Kidney epithelial cell (primary cell): ENCODE measurements at regions not wholly inside any gene's neighbourhood (a gene's known extent, or its start where the extent isn't known, plus 50 kb on each side); places are given as distances from the start of the nearest gene placed in this dataset.

ENCODE experiments used
- DNase-seq: peaks from one replicate; pipeline ENCODE4 v3.0.0-alpha.2; 2010; ENCODE audit warnings: low read depth
- H3K27me3 ChIP-seq: 2 replicates; pipeline ENCODE4 v1.6.0; 2011; ENCODE audit warnings: low read length; ENCODE audit not compliant: control insufficient read depth, insufficient read depth
- H3K36me3 ChIP-seq: 2 replicates; pipeline ENCODE4 v1.5.1; 2011; ENCODE audit warnings: low read length; ENCODE audit not compliant: control insufficient read depth, insufficient read depth
- H3K4me3 ChIP-seq: 2 replicates; pipeline ENCODE4 v1.5.1; 2011; ENCODE audit warnings: low read depth, mild to moderate bottlenecking, control low read depth, low read length
- CTCF ChIP-seq: IDR thresholded peaks from 2 replicates; pipeline ENCODE4 v1.5.1; 2011; ENCODE audit warnings: mild to moderate bottlenecking, moderate library complexity, low read length, control low read depth, inconsistent platforms; ENCODE audit not compliant: insufficient read depth, poor library complexity, severe bottlenecking

GRCh38 chr15:68512052-68512451, 66.7 kb upstream of the CORO2B start:
- Histone ChIP-seq H3K36me3 (no peaks in the 10 kb centered on the region), H3K27me3 (no peaks in the 10 kb centered on the region), H3K4me3 (no peak overlapping the region)
- TF ChIP-seq CTCF: no peak
- no peak for DNase-seq

DNA sequence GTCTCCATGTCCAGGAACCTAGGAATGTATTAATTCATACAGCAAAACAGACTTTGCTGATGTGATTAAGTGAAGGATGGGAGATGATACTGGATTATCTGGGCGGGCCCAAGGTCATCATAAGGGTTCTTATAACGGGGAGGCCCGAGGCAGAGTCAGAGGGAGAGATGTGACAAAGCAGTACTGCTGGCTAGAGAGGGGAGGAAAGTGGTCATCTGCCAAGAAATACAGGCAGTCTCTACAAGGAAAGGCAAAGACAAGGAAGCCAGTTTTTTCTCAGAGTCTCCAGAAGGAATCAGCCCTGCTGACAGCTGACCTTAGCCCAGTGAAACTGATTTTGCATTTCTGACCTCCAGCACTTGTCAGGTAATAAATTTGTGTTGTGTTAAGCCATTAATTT, 66.2 kb upstream of the CORO2B start:
- Histone ChIP-seq H3K27me3 (no peaks in the 10 kb centered on the region), H3K4me3 (no peak overlapping the region), H3K36me3 (no peaks in the 10 kb centered on the region)
- DNase-seq: no peak
- TF ChIP-seq CTCF: no peak

DNA sequence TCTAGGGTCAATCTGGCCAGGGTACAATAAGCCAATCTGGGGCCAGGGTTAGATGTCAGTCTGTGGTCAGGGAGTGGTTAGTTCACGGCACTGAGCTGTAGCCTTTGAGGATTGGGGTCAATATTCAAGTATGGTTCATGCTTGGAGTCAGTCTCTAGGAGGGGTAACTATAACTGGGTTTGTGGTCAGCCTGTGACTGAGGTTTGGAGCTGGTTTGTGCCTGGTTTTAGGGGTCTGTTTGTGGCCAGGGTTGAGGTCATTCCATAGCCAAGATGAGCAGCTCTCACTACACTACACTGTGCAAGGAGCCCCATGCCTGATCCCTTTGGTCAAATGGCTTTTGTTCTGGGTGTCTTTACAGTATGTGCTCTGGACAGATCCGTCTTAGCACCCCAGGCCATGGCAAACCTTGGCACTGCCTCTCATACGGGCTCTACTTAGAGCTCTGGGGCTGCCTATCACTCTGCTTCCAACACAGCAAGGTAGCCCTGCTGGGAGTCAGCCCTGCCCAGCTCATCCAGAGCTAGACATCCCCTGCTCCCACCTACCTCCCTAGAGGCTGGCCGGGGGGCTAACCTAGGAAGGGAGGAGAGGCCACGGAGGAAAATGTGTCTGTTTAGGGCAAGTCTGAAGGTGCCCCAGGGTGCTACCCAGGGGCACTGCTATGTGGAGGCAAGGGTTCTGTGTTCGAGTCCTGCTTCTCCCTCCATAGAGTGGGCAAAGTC, 63.3 kb upstream of the CORO2B start:
- no peaks in the 10 kb centered on the region for H3K36me3 ChIP-seq
- no peak overlapping the region for H3K4me3 ChIP-seq
- DNase-seq: no peak
- no peak for TF ChIP-seq CTCF
- H3K27me3 ChIP-seq: no peaks in the 10 kb centered on the region

GRCh38 chr15:68517285-68517761, 61.5 kb upstream of the CORO2B start:
- Histone ChIP-seq H3K36me3 (no peaks in the 10 kb centered on the region), H3K27me3 (no peaks in the 10 kb centered on the region), H3K4me3 (no peak overlapping the region)
- DNase-seq: no peak
- TF ChIP-seq CTCF: no peak

DNA sequence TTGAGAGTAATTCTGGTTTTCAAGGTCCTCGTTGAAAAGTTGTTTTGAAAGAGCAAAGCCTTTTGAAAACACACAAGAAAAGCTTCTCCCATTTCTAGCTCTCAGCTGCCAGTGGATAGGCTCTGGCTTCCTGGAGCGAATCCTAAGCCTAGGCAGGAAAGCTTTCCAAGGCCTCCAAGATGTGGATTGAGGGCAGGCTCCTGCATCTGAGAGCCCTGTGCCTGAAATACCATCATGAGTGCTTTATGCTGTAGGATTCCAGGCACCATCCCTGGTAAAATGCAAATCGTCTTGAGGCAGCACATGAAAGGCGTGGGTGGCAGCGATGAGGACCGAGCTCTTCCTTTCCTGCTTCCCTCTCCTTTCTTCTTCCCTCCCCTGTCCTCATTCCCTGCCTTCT, 60.7 kb upstream of the CORO2B start:
- H3K4me3 ChIP-seq: no peak overlapping the region
- H3K27me3 ChIP-seq: no peaks in the 10 kb centered on the region
- no peaks in the 10 kb centered on the region for H3K36me3 ChIP-seq
- TF ChIP-seq CTCF: no peak
- DNase-seq: no peak
